Right cardiac atrium (tissue), 5 donors: ENCODE measurements at regions not wholly inside any gene's neighbourhood (a gene's known extent, or its start where the extent isn't known, plus 50 kb on each side); places are given as distances from the start of the nearest gene placed in this dataset.
"Not testable (repeated sequence)": the region's sequence is repeated elsewhere in the genome, so short reads cannot be mapped to it uniquely, and the experiment has no call there.

Source experiments
- ATAC-seq, 2 donors: fragments of 200-7000 bp; cut with Tn5 transposase; one replicate each; pipeline versions ENCODE4 v1.8.0 to v1.9.1; 2020; ENCODE audit warnings: moderate library complexity in 2 of 2, mild to moderate bottlenecking in 1 of 2
- DNase-seq, 3 donors: peaks; one replicate each; pipeline ENCODE4 v3.0.0-alpha.2; 2020
- H3K27ac ChIP-seq: one replicate; pipeline ENCODE4 v1.5.1; 2013; ENCODE audit warnings: mild to moderate bottlenecking, low read length, control low read depth, moderate library complexity
- H3K27me3 ChIP-seq: one replicate; pipeline ENCODE4 v1.6.1; 2013; ENCODE audit not compliant: control insufficient read depth, insufficient read depth
- H3K4me1 ChIP-seq: one replicate; pipeline ENCODE4 v1.6.1; 2013; ENCODE audit warnings: low read length; ENCODE audit not compliant: control insufficient read depth, insufficient read depth
- H3K4me3 ChIP-seq: one replicate; pipeline ENCODE4 v1.5.1; 2013; ENCODE audit warnings: low read length, control low read depth
- H3K9me3 ChIP-seq: one replicate; pipeline ENCODE4 v1.6.1; 2013; ENCODE audit warnings: low read length; ENCODE audit not compliant: control insufficient read depth
- WGBS: extraction: QIAGEN DNeasy Blood & Tissue Kit; methylation state at CpG from one replicate; pipeline ENCODE4 v1.1.7; 2013; 5-methylcytosine and 5-hydroxymethylcytosine counted together
- intact Hi-C, 4 donors: fragments of 100-400 bp; cut with DNase I; formaldehyde crosslinking; loops; one replicate each; pipeline versions ENCODE4 v1.11.0 to v1.14.0; 2022 to 2023
- donor health status: healthy with polysubstance abuse.
- donor health status: DM: no; HTN: yes; CAD: no.
- donor health status: DM: no; HTN: no; CAD: no.
- donor health status: DM: no; HTN: yes; CAD: no; lungs with severe emphysema.
- donor health status: DM: yes; HTN: yes; CAD: no.

DNA sequence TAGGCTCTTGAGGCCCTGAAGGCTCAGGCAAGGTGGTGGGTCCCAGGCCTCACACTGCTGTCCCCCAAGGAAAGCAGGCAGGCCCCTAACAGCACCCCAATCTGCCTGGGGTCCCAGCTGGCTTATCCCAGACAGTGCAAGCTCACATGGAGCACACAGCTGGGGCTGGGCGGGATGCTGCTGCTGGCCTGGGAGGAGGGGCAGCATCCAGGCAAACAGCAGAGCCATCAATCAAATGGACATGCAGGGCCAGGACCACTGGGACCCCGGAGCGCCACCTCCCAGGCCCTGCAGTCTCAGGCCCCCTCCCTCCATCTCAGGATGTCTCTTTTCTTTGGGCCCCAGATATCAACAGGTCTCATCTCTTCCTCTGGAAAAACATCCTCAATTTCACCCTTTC is 140.3 kb downstream of the BRD1 start:
- Histone ChIP-seq H3K4me3 (no peak overlapping the region), H3K4me1 (no peaks in the 10 kb centered on the region), H3K9me3 (no peaks in the 10 kb centered on the region), H3K27me3 (no peaks in the 10 kb centered on the region), H3K27ac (no peak overlapping the region)
- intact Hi-C loops = no loop called here
- WGBS = 52% methylated on average over 3 of the region's 3 CpGs
- ATAC-seq (no peak), DNase-seq (no peak)

DNA sequence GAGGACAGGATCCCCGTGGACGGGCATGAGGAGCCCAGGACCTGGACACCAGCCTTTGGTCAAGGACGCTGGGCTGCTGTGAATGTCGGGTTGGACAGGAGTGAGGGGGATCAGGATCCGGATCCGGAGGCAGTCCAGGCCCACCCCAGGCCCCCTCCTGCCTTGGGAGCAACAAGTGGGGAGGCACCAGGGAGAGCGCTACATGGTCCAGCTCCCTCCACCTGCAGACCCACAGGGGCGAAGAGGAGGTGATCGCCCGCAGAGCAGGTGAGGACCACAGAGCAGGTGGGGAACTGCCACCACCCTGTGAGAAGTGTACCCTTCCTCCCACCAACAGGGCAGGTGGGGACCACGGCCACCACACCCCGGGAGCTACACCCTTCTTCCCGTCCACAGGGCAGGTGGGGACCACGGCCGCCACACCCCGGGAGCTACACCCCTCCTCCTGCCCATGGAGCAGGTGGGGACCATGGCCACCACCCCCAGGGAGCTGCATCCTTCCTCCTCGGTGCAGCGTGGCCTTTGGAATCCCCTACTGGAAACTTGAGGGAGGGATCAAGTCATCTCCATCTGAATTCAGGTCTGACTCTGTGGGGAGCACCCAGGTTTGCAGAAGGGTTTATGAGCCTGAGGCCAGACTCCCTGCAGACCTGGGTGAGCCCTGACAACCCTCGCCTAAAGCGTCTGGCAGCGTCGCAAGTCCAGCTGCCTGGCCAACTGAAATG is 141.0 kb downstream of the BRD1 start:
- WGBS = 84% methylated on average over 22 of the region's 22 CpGs
- ATAC-seq (no peak), DNase-seq (no peak)
- Histone ChIP-seq H3K27ac (no peak overlapping the region), H3K27me3 (no peaks in the 10 kb centered on the region), H3K4me1 (no peaks in the 10 kb centered on the region), H3K9me3 (no peaks in the 10 kb centered on the region), H3K4me3 (no peak overlapping the region)
- intact Hi-C loops = no loop called here

DNA sequence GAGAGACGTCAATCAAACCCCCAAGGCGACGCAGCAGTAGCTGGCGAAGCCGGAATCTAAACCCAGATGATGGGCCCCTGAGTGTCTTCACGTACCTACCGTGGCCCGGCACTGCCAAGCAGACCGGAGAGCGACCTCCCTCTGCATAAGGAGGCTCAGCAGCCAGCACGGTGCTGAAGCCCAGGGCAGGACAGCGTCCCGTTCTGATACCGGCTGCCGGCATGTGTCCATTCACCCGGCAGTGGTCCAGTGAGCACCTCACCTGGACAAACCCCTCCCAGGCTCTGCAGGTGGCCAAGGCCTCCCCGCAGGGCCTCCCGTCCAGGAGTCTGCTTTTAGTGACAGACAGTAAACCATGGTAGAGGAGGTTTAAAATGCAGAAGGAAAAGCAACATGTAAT is 142.0 kb downstream of the BRD1 start:
- intact Hi-C loops = no loop called here
- Histone ChIP-seq H3K27me3 (no peaks in the 10 kb centered on the region), H3K4me1 (no peaks in the 10 kb centered on the region), H3K27ac (no peak overlapping the region), H3K4me3 (no peak overlapping the region), H3K9me3 (no peaks in the 10 kb centered on the region)
- 77% methylated on average over 18 of the region's 18 CpGs for WGBS
- ATAC-seq (no peak), DNase-seq (no peak)

DNA sequence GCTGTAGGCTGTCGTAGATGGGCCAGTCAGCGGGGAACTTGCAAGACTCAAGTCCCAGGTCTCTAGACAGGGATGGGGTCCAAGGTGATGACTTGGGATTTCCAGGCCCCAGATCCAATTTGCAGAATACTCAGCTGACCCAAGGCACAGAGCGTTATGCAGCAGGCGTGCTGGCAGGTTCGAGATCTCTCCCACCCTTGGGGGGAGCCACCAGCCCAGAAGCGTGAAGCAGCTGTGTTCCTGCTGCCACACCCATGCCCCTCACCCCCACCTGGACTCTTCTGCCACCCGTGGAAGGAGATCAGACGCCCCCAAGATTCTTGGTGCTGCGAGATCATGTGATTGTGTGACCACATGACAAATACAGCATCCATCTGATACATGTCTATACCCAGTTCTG is 142.6 kb downstream of the BRD1 start:
- Histone ChIP-seq H3K27ac (no peak overlapping the region), H3K4me1 (no peaks in the 10 kb centered on the region), H3K27me3 (no peaks in the 10 kb centered on the region), H3K9me3 (no peaks in the 10 kb centered on the region), H3K4me3 (no peak overlapping the region)
- intact Hi-C loops = no loop called here
- 71% methylated on average over 9 of the region's 9 CpGs for WGBS
- ATAC-seq (no peak), DNase-seq (no peak)

DNA sequence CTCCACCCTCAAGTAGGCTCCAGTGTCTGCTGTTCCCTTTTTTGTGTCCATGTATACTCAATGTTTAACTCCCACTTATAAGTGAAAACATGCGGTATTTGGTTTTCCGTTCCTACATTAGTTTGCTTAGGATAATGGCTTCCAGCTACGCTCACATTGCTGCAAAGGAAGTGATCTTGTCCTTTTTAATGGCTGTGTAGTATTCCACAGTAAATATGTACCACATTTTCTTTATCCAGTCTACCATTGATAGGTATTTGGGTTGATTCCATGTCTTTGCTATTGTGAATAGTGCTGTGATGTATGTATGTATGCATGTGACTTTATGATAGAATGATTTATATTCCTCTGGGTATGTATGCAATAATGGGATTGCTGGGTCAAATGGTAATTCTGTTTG is 144.6 kb downstream of the BRD1 start:
- 92% methylated on average over 3 of the region's 3 CpGs for WGBS
- Histone ChIP-seq H3K9me3 (no peaks in the 10 kb centered on the region), H3K27ac (no peak overlapping the region), H3K4me3 (no peak overlapping the region), H3K27me3 (no peaks in the 10 kb centered on the region), H3K4me1 (no peaks in the 10 kb centered on the region)
- ATAC-seq (no peak), DNase-seq (no peak)
- intact Hi-C loops = no loop called here

DNA sequence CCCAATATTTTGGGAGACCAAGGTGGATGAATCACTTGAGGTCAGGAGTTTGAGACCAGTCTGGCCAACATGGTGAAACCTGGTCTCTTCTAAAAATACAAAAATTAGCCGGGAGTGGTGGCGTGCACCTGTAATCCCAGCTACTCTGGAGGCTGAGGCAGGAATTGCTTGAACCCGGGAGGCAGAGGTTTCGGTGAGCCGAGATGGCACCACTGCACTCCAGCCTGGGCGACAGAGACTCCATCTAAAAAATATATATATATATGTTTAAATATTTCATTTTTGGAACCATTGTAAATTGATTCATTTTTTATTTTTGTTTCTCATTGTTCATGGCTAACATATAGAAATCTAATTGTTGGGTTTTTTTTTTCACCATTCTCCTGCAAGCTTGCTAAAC is 146.9 kb downstream of the BRD1 start:
- H3K4me3 ChIP-seq, H3K9me3 ChIP-seq, H3K27me3 ChIP-seq, DNase-seq, ATAC-seq, H3K27ac ChIP-seq, intact Hi-C loops, H3K4me1 ChIP-seq: not testable (repeated sequence)
- 96% methylated on average over 6 of the region's 6 CpGs for WGBS

DNA sequence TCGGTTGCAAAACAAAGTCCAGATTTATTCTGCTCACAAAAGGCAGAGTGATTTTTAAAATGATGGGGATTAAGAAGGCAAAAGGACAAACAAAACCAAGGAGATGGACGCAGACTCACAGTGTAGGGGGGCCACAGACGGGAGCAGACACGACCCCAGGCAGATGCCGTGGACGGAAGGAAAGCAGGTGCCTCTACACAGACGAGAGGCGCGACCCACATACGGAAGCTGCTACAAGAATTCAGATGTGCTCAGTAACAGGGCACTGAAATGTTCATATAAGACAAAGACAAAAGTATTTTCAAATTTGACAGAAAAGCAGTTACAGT is 148.9 kb downstream of the BRD1 start:
- 63% methylated on average over 10 of the region's 10 CpGs for WGBS
- H3K27me3 ChIP-seq = no peaks in the 10 kb centered on the region
- no peak overlapping the region for H3K27ac ChIP-seq
- intact Hi-C loops = no loop called here
- no peaks in the 10 kb centered on the region for H3K9me3 ChIP-seq
- ATAC-seq (no peak), DNase-seq (no peak)
- H3K4me1 ChIP-seq = no peaks in the 10 kb centered on the region
- no peak overlapping the region for H3K4me3 ChIP-seq

DNA sequence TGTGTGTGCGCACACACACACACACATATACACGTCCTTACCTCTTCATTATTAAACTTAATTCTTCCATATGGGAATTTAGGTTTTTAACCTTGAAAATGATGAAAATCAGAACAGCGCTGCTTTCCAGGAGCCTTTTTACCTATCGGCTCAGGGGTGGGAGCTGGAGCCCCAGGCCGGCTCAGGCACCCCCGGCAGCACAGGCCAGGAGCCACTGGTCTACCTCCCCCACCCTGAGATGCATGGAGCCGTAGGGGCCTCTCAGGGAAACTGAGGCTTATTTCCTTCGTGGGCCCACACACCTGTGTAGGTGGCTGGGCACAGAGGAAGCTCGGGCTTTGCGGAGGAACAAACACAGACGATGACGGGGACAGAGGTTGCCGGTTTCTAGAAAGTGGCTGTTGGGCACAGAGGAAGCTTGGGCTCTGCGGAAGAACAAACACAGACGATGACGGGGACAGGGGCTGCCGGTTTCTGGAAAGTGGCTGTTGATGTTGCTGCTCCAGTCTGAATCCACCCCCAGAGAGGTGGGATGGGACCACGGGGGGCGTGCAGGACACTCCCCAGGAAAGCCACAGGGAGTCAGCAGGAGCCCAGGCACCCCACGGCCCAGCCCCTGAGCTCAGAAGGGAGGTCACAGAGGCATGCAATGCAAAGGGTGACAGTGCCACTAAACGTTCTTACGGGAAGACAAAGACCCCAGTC is 149.4 kb downstream of the BRD1 start:
- WGBS = 59% methylated on average over 22 of the region's 22 CpGs
- Histone ChIP-seq H3K27ac (no peak overlapping the region), H3K4me1 (no peaks in the 10 kb centered on the region), H3K9me3 (no peaks in the 10 kb centered on the region), H3K27me3 (no peaks in the 10 kb centered on the region), H3K4me3 (no peak overlapping the region)
- DNase-seq = no peak
- intact Hi-C loops = no loop called here
- ATAC-seq = no peak

DNA sequence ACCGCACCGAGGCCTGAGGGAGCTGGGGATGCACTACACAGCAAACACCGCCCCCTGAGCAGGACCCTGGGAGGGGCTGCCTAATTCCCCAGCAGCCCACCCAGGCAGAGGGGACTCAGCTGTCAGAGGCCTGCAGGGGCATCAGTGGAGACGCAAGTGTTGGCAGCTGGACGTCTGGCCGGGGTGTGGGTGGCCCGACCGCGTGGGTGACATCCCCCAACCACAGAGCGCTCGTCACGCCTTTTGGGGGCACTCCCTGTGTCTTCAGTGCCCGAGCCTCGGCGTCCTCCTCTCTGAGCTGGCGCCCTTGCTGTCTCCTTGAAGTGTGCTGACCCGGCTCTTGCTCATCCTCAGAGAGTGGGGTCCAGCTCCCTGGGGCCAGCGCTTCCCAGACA is 150.2 kb downstream of the BRD1 start:
- ATAC-seq = no peak
- WGBS = 76% methylated on average over 18 of the region's 18 CpGs
- no peaks in the 10 kb centered on the region for H3K4me1 ChIP-seq

DNA sequence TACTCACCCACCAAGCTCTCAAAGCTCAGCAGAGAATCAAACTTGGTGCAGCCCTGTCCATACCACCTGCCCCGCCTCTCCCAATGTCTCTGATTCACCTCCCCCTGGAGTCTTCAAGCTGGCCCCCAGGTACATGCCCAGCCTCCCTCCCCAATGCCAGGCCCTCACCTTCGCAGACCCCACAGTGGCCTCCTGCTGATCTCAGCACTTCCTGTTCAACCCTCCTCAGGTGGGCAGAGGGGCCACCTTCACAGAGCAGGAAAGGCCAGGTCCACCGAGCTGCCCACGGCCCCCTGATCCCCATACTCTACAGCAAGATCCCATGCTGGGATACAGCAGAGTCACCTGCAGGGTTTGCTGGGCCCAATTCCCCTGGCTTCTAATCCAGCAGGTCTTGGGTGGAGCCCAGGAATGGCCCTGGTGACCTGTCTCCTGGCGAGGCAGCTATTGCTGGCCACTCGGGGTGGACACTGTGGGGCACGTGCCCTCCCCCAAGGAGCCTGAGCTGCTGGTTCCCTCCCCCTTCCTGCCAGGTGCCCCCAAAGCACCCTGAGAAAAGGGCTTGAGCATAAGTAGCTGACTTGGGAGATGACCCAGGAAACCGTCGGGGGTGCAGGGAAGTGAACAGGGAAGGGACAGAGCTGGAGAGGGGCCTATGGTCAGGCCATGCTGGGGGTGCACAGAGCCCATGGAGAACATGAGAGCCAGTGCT is 150.7 kb downstream of the BRD1 start:
- 72% methylated on average over 9 of the region's 9 CpGs for WGBS
- no peaks in the 10 kb centered on the region for H3K27me3 ChIP-seq

More for the DNA sequence above, 150.2 kb downstream of the BRD1 start:
- Histone ChIP-seq H3K27me3 (no peaks in the 10 kb centered on the region), H3K27ac (no peak overlapping the region), H3K4me3 (no peak overlapping the region), H3K9me3 (no peaks in the 10 kb centered on the region)
- no peak for DNase-seq
- intact Hi-C loops = no loop called here

DNA sequence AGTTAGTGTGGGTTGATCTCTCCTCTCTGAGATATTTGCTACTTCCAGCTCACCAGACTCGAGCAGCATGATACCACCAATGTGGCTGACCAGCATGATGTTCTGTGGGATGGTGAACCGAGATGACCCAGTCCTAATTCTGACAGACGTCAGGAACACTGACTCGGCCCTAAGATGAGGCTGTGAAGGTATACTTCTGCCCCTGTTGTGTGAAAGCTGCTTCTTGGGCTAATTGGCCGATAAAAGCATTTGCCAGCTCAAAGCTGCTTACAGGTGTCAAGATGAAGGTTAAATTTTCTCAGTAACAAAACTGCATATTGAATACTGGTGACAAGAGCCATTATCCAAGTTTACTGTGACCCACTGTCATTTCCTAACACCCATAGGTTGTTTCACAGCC is 151.4 kb downstream of the BRD1 start:
- Histone ChIP-seq H3K27me3 (no peaks in the 10 kb centered on the region), H3K4me1 (no peaks in the 10 kb centered on the region), H3K4me3 (no peak overlapping the region), H3K27ac (no peak overlapping the region), H3K9me3 (no peaks in the 10 kb centered on the region)
- ATAC-seq (no peak), DNase-seq (no peak)
- WGBS = 45% methylated on average over 5 of the region's 5 CpGs
- intact Hi-C loops = no loop called here

More for the DNA sequence above, 150.7 kb downstream of the BRD1 start:
- no peaks in the 10 kb centered on the region for H3K4me1 ChIP-seq
- no peak overlapping the region for H3K4me3 ChIP-seq
- intact Hi-C loops = no loop called here
- no peak overlapping the region for H3K27ac ChIP-seq
- peak in 1 of 2 donors; percentile 11 for ATAC-seq
- H3K9me3 ChIP-seq = no peaks in the 10 kb centered on the region
- no peak for DNase-seq
